GM23338 (cell line): ENCODE measurements at regions not wholly inside any gene's neighbourhood (a gene's known extent, or its start where the extent isn't known, plus 50 kb on each side); places are given as distances from the start of the nearest gene placed in this dataset.
A peak's percentile ranks its signal among the peaks of the same experiment; 100 is the strongest.

Source experiments
- ATAC-seq: fragments of 200-7000 bp; cut with Tn5 transposase; 3 replicates; pipeline ENCODE4 v1.9.1; 2020
- DNase-seq: peaks from one replicate; pipeline ENCODE4 v3.0.0-alpha.2; 2015; ENCODE audit warnings: low spot score
- H2AFZ ChIP-seq: fragments of 200-600 bp; sonication (generic); 2 replicates; pipeline ENCODE4 v1.8.0; 2016; ENCODE audit warnings: antibody characterized with exemption, mild to moderate bottlenecking, moderate library complexity
- H3F3A ChIP-seq: fragments of 200-600 bp; sonication (generic); replicated peaks from 2 replicates; pipeline ENCODE4 v1.8.0; 2017; ENCODE audit warnings: antibody characterized with exemption, mixed run types, low read depth
- H3K27ac ChIP-seq: fragments of 200-600 bp; sonication (generic); 2 replicates; pipeline ENCODE4 v1.6.1; 2016; ENCODE audit warnings: low read depth
- H3K27me3 ChIP-seq: fragments of 200-600 bp; sonication (generic); 2 replicates; pipeline ENCODE4 v1.8.0; 2016; ENCODE audit warnings: mild to moderate bottlenecking, mixed run types, moderate library complexity; ENCODE audit not compliant: insufficient read depth
- H3K36me3 ChIP-seq: fragments of 200-600 bp; sonication (generic); 2 replicates; pipeline ENCODE4 v1.8.0; 2016; ENCODE audit warnings: mild to moderate bottlenecking; ENCODE audit not compliant: insufficient read depth
- H3K4me1 ChIP-seq: fragments of 200-600 bp; sonication (generic); 2 replicates; pipeline ENCODE4 v1.8.0; 2016; ENCODE audit warnings: mild to moderate bottlenecking, moderate library complexity; ENCODE audit not compliant: insufficient read depth
- H3K4me2 ChIP-seq: fragments of 200-600 bp; sonication (generic); 2 replicates; pipeline ENCODE4 v1.7.1; 2017; ENCODE audit warnings: mixed run types
- H3K4me3 ChIP-seq: fragments of 200-600 bp; sonication (generic); 2 replicates; pipeline ENCODE4 v1.6.1; 2016; ENCODE audit warnings: mixed run types
- H3K79me2 ChIP-seq: fragments of 200-600 bp; sonication (generic); replicated peaks from 2 replicates; pipeline ENCODE4 v1.8.0; 2017; ENCODE audit warnings: mild to moderate bottlenecking; ENCODE audit not compliant: insufficient read depth
- H3K9me2 ChIP-seq: fragments of 200-600 bp; sonication (generic); 2 replicates; pipeline ENCODE4 v1.8.0; 2017; ENCODE audit not compliant: insufficient read depth
- H4K20me1 ChIP-seq: fragments of 200-600 bp; sonication (generic); replicated peaks from 2 replicates; pipeline ENCODE4 v1.8.0; 2017; ENCODE audit warnings: mild to moderate bottlenecking; ENCODE audit not compliant: insufficient read depth
- H3K27ac Mint-ChIP-seq: 2 replicates; pipeline ENCODE4 v1.8.0; 2020; ENCODE audit warnings: inconsistent platforms, mild to moderate bottlenecking, moderate library complexity, mixed read lengths
- H3K27me3 Mint-ChIP-seq: 3 replicates; pipeline ENCODE4 v1.8.0; 2022; ENCODE audit warnings: low read depth, mild to moderate bottlenecking, moderate library complexity, mixed read lengths, inconsistent platforms; ENCODE audit not compliant: insufficient read depth, poor library complexity
- H3K36me3 Mint-ChIP-seq: 3 replicates; pipeline ENCODE4 v1.8.0; 2021; ENCODE audit warnings: low read depth, mild to moderate bottlenecking, inconsistent platforms, moderate library complexity, mixed read lengths
- H3K4me1 Mint-ChIP-seq: 3 replicates; pipeline ENCODE4 v1.8.0; 2020; ENCODE audit warnings: mild to moderate bottlenecking, inconsistent platforms, mixed read lengths
- H3K4me3 Mint-ChIP-seq: 3 replicates; pipeline ENCODE4 v1.8.0; 2021; ENCODE audit warnings: moderate library complexity, mild to moderate bottlenecking, inconsistent platforms, mixed read lengths
- H3K9me3 Mint-ChIP-seq: 3 replicates; pipeline ENCODE4 v1.8.0; 2020; ENCODE audit warnings: moderate library complexity, mild to moderate bottlenecking, inconsistent platforms, mixed read lengths
- CREB1 ChIP-seq: fragments of 250-450 bp; sonication (Bioruptor Pico); IDR thresholded peaks from 2 replicates; pipeline ENCODE4 v1.5.0; 2020; ENCODE audit warnings: low read depth, mild to moderate bottlenecking, moderate library complexity
- EZH2 ChIP-seq: fragments of 200-600 bp; sonication (generic); IDR thresholded peaks from one replicate; pipeline ENCODE4 v1.8.0; 2017; ENCODE audit warnings: antibody characterized with exemption, mild to moderate bottlenecking, low read depth; ENCODE audit not compliant: unreplicated experiment
- EZH2phosphoT487 ChIP-seq: fragments of 200-600 bp; sonication (generic); IDR thresholded peaks from one replicate; pipeline ENCODE4 v1.8.1; 2018; ENCODE audit warnings: antibody characterized with exemption; ENCODE audit not compliant: unreplicated experiment
- JUNB ChIP-seq: IDR thresholded peaks from one replicate; pipeline ENCODE4 v1.6.1; 2016; ENCODE audit warnings: antibody characterized with exemption; ENCODE audit not compliant: unreplicated experiment
- NANOG ChIP-seq: IDR thresholded peaks from 2 replicates; pipeline ENCODE4 v1.6.1; 2016; ENCODE audit warnings: antibody characterized with exemption, borderline replicate concordance
- POLR2AphosphoS5 ChIP-seq: IDR thresholded peaks from 2 replicates; pipeline ENCODE4 v1.6.1; 2016; ENCODE audit warnings: antibody characterized with exemption, low read depth
- REST ChIP-seq: IDR thresholded peaks from one replicate; pipeline ENCODE4 v1.6.1; 2018; ENCODE audit warnings: antibody characterized with exemption; ENCODE audit not compliant: unreplicated experiment
- STAT1 ChIP-seq: IDR thresholded peaks from one replicate; pipeline ENCODE4 v1.6.1; 2016; ENCODE audit warnings: antibody characterized with exemption; ENCODE audit not compliant: unreplicated experiment
- ZNF114 ChIP-seq: fragments of 250-450 bp; sonication (Bioruptor Pico); IDR thresholded peaks from 2 replicates; pipeline ENCODE4 v1.5.0; 2020; ENCODE audit warnings: mild to moderate bottlenecking, moderate library complexity
- ZNF331 ChIP-seq: fragments of 250-450 bp; sonication (Bioruptor Pico); IDR thresholded peaks from 2 replicates; pipeline ENCODE4 v1.5.0; 2020; ENCODE audit warnings: low read depth, mild to moderate bottlenecking, moderate library complexity
- TF ChIP-seq, protein P1 (sequence below), 2 experiments: fragments of 200-600 bp in 1 of 2; sonication (generic) in 1 of 2; conservative IDR thresholded peaks; 2 replicates each; pipeline versions ENCODE4 v1.5.1 to v1.6.1; 2016 to 2017; ENCODE audit warnings: antibody characterized with exemption in 2 of 2, low read depth in 2 of 2, mild to moderate bottlenecking in 2 of 2, moderate library complexity in 1 of 2
- TF ChIP-seq, protein P2 (sequence below): fragments of 250-450 bp; sonication (Bioruptor Pico); IDR thresholded peaks from 2 replicates; pipeline ENCODE4 v1.5.0; 2020; ENCODE audit warnings: mild to moderate bottlenecking, moderate library complexity
- TF ChIP-seq, protein P3 (sequence below): IDR thresholded peaks from 2 replicates; pipeline ENCODE4 v1.6.1; 2016; ENCODE audit warnings: antibody characterized with exemption

DNA sequence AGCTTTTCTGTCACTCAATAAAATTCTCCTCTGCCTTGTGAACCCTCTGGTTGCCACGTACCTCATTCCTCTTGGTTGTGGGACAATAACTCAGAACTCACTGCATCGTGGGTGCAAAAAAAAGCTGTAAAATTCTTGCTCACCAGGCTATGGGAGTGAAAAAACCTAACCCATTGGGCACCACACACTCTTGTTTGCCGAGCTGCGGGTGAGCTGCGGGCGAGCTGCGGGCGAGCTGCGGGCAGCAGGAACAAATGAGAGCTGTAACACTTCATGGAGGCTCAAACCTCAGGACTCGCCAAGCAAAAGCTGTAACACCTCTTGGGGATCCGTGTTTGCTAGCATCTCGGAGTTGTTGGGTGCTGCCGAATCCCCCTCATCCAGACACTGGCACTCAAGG, 641.3 kb upstream of the CHRM3 start (continued):
- TF ChIP-seq, protein P1, sequence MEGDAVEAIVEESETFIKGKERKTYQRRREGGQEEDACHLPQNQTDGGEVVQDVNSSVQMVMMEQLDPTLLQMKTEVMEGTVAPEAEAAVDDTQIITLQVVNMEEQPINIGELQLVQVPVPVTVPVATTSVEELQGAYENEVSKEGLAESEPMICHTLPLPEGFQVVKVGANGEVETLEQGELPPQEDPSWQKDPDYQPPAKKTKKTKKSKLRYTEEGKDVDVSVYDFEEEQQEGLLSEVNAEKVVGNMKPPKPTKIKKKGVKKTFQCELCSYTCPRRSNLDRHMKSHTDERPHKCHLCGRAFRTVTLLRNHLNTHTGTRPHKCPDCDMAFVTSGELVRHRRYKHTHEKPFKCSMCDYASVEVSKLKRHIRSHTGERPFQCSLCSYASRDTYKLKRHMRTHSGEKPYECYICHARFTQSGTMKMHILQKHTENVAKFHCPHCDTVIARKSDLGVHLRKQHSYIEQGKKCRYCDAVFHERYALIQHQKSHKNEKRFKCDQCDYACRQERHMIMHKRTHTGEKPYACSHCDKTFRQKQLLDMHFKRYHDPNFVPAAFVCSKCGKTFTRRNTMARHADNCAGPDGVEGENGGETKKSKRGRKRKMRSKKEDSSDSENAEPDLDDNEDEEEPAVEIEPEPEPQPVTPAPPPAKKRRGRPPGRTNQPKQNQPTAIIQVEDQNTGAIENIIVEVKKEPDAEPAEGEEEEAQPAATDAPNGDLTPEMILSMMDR (conservative IDR thresholded peaks at IDR 0.05; ENCODE audit: low read depth in 2 of 2) = no peak
- TF ChIP-seq ZNF114 (no peak), STAT1 (no peak), JUNB (no peak), EZH2phosphoT487 (no peak), CREB1 (no peak), NANOG (no peak)

DNA sequence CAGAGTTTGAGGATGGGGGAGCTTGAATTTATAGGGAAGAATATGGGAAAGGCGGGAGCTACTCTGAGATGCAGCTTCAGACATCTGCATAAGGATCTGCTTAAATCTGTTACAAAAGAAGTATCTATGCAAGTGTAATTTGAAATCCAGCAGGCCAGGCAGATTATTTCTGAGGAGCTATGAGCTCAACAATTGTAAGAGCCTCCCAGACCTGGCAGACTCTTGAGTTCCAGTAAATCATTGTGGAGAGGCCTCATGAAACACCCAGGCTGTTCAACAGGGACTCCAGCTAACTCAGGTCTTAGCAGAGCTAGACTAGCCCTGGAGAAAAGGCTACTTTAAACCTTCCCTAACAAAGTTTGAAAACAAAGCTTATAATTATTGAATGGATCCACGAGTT, 647.5 kb upstream of the CHRM3 start:
- Mint-ChIP-seq H3K4me3 (no peak overlapping the region), H3K27me3 (no peaks in the 10 kb centered on the region), H3K27ac (no peak overlapping the region), H3K9me3 (peaks cover 11% of the 10 kb centered on the region), H3K36me3 (0 out of 3 replicates have a peak, but pooled peaks cover 13% of the 10 kb centered on the region), H3K4me1 (no peaks in the 10 kb centered on the region)
- Histone ChIP-seq H3K27ac (no peak overlapping the region), H3K27me3 (no peaks in the 10 kb centered on the region), H3F3A (no peaks in the 10 kb centered on the region), H3K4me1 (no peaks in the 10 kb centered on the region), H3K36me3 (no peaks in the 10 kb centered on the region; the same call in 1 of the 2 replicates), H4K20me1 (no peaks in the 10 kb centered on the region), H3K79me2 (no peaks in the 10 kb centered on the region), H3K4me2 (no peak overlapping the region), H3K4me3 (no peak overlapping the region), H2AFZ (peak overlapping the region; percentile 24; the same call in 1 of the 2 replicates), H3K9me2 (no peaks in the 10 kb centered on the region)
- ATAC-seq (no peak; the same call in 2 of the 3 replicates), DNase-seq (no peak)
- TF ChIP-seq ZNF114 = no peak
- TF ChIP-seq, protein P2, sequence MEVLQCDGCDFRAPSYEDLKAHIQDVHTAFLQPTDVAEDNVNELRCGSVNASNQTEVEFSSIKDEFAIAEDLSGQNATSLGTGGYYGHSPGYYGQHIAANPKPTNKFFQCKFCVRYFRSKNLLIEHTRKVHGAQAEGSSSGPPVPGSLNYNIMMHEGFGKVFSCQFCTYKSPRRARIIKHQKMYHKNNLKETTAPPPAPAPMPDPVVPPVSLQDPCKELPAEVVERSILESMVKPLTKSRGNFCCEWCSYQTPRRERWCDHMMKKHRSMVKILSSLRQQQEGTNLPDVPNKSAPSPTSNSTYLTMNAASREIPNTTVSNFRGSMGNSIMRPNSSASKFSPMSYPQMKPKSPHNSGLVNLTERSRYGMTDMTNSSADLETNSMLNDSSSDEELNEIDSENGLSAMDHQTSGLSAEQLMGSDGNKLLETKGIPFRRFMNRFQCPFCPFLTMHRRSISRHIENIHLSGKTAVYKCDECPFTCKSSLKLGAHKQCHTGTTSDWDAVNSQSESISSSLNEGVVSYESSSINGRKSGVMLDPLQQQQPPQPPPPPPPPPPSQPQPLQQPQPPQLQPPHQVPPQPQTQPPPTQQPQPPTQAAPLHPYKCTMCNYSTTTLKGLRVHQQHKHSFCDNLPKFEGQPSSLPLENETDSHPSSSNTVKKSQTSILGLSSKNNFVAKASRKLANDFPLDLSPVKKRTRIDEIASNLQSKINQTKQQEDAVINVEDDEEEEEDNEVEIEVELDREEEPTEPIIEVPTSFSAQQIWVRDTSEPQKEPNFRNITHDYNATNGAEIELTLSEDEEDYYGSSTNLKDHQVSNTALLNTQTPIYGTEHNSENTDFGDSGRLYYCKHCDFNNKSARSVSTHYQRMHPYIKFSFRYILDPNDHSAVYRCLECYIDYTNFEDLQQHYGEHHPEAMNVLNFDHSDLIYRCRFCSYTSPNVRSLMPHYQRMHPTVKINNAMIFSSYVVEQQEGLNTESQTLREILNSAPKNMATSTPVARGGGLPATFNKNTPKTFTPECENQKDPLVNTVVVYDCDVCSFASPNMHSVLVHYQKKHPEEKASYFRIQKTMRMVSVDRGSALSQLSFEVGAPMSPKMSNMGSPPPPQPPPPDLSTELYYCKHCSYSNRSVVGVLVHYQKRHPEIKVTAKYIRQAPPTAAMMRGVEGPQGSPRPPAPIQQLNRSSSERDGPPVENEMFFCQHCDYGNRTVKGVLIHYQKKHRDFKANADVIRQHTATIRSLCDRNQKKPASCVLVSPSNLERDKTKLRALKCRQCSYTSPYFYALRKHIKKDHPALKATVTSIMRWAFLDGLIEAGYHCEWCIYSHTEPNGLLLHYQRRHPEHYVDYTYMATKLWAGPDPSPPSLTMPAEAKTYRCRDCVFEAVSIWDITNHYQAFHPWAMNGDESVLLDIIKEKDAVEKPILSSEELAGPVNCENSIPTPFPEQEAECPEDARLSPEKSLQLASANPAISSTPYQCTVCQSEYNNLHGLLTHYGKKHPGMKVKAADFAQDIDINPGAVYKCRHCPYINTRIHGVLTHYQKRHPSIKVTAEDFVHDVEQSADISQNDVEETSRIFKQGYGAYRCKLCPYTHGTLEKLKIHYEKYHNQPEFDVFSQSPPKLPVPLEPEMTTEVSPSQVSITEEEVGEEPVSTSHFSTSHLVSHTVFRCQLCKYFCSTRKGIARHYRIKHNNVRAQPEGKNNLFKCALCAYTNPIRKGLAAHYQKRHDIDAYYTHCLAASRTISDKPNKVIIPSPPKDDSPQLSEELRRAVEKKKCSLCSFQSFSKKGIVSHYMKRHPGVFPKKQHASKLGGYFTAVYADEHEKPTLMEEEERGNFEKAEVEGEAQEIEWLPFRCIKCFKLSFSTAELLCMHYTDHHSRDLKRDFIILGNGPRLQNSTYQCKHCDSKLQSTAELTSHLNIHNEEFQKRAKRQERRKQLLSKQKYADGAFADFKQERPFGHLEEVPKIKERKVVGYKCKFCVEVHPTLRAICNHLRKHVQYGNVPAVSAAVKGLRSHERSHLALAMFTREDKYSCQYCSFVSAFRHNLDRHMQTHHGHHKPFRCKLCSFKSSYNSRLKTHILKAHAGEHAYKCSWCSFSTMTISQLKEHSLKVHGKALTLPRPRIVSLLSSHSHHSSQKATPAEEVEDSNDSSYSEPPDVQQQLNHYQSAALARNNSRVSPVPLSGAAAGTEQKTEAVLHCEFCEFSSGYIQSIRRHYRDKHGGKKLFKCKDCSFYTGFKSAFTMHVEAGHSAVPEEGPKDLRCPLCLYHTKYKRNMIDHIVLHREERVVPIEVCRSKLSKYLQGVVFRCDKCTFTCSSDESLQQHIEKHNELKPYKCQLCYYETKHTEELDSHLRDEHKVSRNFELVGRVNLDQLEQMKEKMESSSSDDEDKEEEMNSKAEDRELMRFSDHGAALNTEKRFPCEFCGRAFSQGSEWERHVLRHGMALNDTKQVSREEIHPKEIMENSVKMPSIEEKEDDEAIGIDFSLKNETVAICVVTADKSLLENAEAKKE (CRISPR knock-in tag) = no peak
- TF ChIP-seq ZNF331 (CRISPR knock-in tag) = no peak
- no peak for TF ChIP-seq STAT1
- no peak for TF ChIP-seq NANOG
- TF ChIP-seq EZH2 = no peak
- TF ChIP-seq EZH2phosphoT487 = no peak
- TF ChIP-seq CREB1 = no peak
- no peak for TF ChIP-seq REST
- TF ChIP-seq, protein P3, sequence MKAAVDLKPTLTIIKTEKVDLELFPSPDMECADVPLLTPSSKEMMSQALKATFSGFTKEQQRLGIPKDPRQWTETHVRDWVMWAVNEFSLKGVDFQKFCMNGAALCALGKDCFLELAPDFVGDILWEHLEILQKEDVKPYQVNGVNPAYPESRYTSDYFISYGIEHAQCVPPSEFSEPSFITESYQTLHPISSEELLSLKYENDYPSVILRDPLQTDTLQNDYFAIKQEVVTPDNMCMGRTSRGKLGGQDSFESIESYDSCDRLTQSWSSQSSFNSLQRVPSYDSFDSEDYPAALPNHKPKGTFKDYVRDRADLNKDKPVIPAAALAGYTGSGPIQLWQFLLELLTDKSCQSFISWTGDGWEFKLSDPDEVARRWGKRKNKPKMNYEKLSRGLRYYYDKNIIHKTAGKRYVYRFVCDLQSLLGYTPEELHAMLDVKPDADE = no peak
- TF ChIP-seq JUNB = no peak
- no peak for TF ChIP-seq POLR2AphosphoS5
